NB4 (cell line): ENCODE measurements at regions not wholly inside any gene's neighbourhood (a gene's known extent, or its start where the extent isn't known, plus 50 kb on each side); places are given as distances from the start of the nearest gene placed in this dataset.

Experiments
- DNase-seq: peaks from one replicate; pipeline ENCODE4 v3.0.0; 2010; ENCODE audit warnings: low read depth
- H3K4me3 ChIP-seq: one replicate; pipeline ENCODE4 v1.5.1; 2011; ENCODE audit warnings: mild to moderate bottlenecking, low read depth, low read length, moderate library complexity
- CTCF ChIP-seq: IDR thresholded peaks from one replicate; pipeline ENCODE4 v1.5.1; 2012; ENCODE audit warnings: low read depth, low read length
- MAX ChIP-seq: IDR thresholded peaks from 2 replicates; pipeline ENCODE4 v1.6.1; 2011; ENCODE audit warnings: low read depth, low read length
- MYC ChIP-seq: IDR thresholded peaks from 2 replicates; pipeline ENCODE4 v1.6.1; 2011; ENCODE audit warnings: low read depth, low read length
- POLR2A ChIP-seq: IDR thresholded peaks from 2 replicates; pipeline ENCODE4 v1.6.1; 2011; ENCODE audit warnings: mild to moderate bottlenecking; ENCODE audit not compliant: insufficient read length; ENCODE audit errors: extremely low read depth

- TF ChIP-seq MYC (no peak), MAX (no peak), CTCF (no peak), POLR2A (no peak)
- DNase-seq = no peak
- no peak overlapping the region for H3K4me3 ChIP-seq
Measured at GRCh38 chr14:62076368-62076767, 314.1 kb downstream of the SNAPC1 start.

GRCh38 chr14:62076825-62077605 is 314.8 kb downstream of the SNAPC1 start:
- no peak overlapping the region for H3K4me3 ChIP-seq
- DNase-seq = no peak
- TF ChIP-seq MYC = no peak
- TF ChIP-seq MAX = no peak
- TF ChIP-seq CTCF = no peak
- no peak for TF ChIP-seq POLR2A

GRCh38 chr14:62077676-62078261 is 315.5 kb downstream of the SNAPC1 start:
- TF ChIP-seq POLR2A (no peak), MYC (no peak), CTCF (no peak), MAX (no peak)
- DNase-seq = no peak
- H3K4me3 ChIP-seq = no peak overlapping the region

- no peak overlapping the region for H3K4me3 ChIP-seq
- DNase-seq = no peak
Measured at GRCh38 chr14:62079038-62079437, 316.8 kb downstream of the SNAPC1 start.

GRCh38 chr14:62081012-62081612 is 318.9 kb downstream of the SNAPC1 start:
- H3K4me3 ChIP-seq = no peak overlapping the region
- no peak for DNase-seq
- no peak for TF ChIP-seq CTCF
- TF ChIP-seq MAX = no peak
- TF ChIP-seq MYC = no peak
- TF ChIP-seq POLR2A = no peak

More at GRCh38 chr14:62079038-62079437, 316.8 kb downstream of the SNAPC1 start:
- TF ChIP-seq POLR2A (no peak), CTCF (no peak), MYC (no peak), MAX (no peak)
